CD4-positive, alpha-beta T cell (primary cell): ENCODE measurements at regions not wholly inside any gene's neighbourhood (a gene's known extent, or its start where the extent isn't known, plus 50 kb on each side); places are given as distances from the start of the nearest gene placed in this dataset.

Experiments
- ATAC-seq: fragments of 200-7000 bp; cut with Tn5 transposase; one replicate; pipeline ENCODE4 v1.10.0; 2022; ENCODE audit warnings: mild to moderate bottlenecking; ENCODE audit not compliant: poor library complexity
- CTCF ChIA-PET: fragments of 350-600 bp; sonication (Branson Sonifier 250); formaldehyde crosslinking; loops from one replicate; lab custom pipeline; 2021; ENCODE audit warnings: antibody characterized with exemption, inconsistent platforms; lab: Charles Lee
- POLR2A ChIA-PET: fragments of 350-600 bp; sonication (Branson Sonifier 250); formaldehyde crosslinking; loops from one replicate; lab custom pipeline; 2021; ENCODE audit warnings: antibody characterized with exemption, inconsistent platforms; lab: Charles Lee
- DNase-seq, 14 experiments: peaks; one replicate each; pipeline ENCODE4 v3.0.0-alpha.2; 2013 to 2020; ENCODE audit warnings: mixed read lengths in 2 of 14
- H3K27ac ChIP-seq, 2 donors: one replicate each; pipeline versions ENCODE4 v1.5.1 to v1.7.0; 2013; ENCODE audit warnings: low read length in 2 of 2, low read depth in 1 of 2, mild to moderate bottlenecking in 1 of 2
- H3K27me3 ChIP-seq, 2 experiments: 1 replicate in 1 of 2; 2 replicates in 1 of 2; pipeline versions ENCODE4 v1.6.1 to v1.7.0; 2013; ENCODE audit warnings: low read length in 2 of 2, control low read depth in 1 of 2, mild to moderate bottlenecking in 1 of 2, moderate library complexity in 1 of 2; ENCODE audit not compliant: insufficient read depth in 2 of 2, control insufficient read depth in 1 of 2
- H3K36me3 ChIP-seq: one replicate; pipeline ENCODE4 v1.6.1; 2013; ENCODE audit warnings: low read length, control low read depth; ENCODE audit not compliant: insufficient read depth
- H3K4me1 ChIP-seq: one replicate; pipeline ENCODE4 v1.6.1; 2013; ENCODE audit warnings: low read length, control low read depth; ENCODE audit not compliant: insufficient read depth
- H3K4me3 ChIP-seq: one replicate; pipeline ENCODE4 v1.5.1; 2013; ENCODE audit warnings: mild to moderate bottlenecking, low read length, moderate library complexity
- H3K9me3 ChIP-seq, 2 experiments: 1 replicate in 1 of 2; 2 replicates in 1 of 2; pipeline versions ENCODE4 v1.6.1 to v1.7.0; 2013; ENCODE audit warnings: low read length in 2 of 2, mild to moderate bottlenecking in 2 of 2, control low read depth in 1 of 2, moderate library complexity in 1 of 2; ENCODE audit not compliant: control insufficient read depth in 1 of 2, insufficient read depth in 1 of 2
- H3K27ac Mint-ChIP-seq: one replicate; pipeline ENCODE4 v1.8.0; 2020; ENCODE audit warnings: mixed read lengths
- H3K27me3 Mint-ChIP-seq: one replicate; pipeline ENCODE4 v1.8.0; 2021; ENCODE audit warnings: mixed read lengths
- H3K36me3 Mint-ChIP-seq: one replicate; pipeline ENCODE4 v1.8.0; 2021; ENCODE audit warnings: low read depth, mixed read lengths
- H3K4me1 Mint-ChIP-seq: one replicate; pipeline ENCODE4 v1.8.0; 2021; ENCODE audit warnings: low read depth, mixed read lengths
- H3K4me3 Mint-ChIP-seq: one replicate; pipeline ENCODE4 v1.8.0; 2020; ENCODE audit warnings: mild to moderate bottlenecking, mixed read lengths
- H3K9me3 Mint-ChIP-seq: one replicate; pipeline ENCODE4 v1.8.0; 2020; ENCODE audit warnings: mixed read lengths
- CTCF ChIP-seq: fragments of 200-600 bp; IDR thresholded peaks from one replicate; pipeline ENCODE4 v1.8.0; 2022; ENCODE audit warnings: antibody characterized with exemption, mild to moderate bottlenecking
- intact Hi-C, 2 experiments: fragments of 100-400 bp; cut with DNase I in 1 of 2; cut with micrococcal nuclease in 1 of 2; formaldehyde crosslinking; loops; one replicate each; pipeline versions ENCODE4 v1.15.1 to v1.9.0; 2023 to 2025; cut with DNase I, micrococcal nuclease

- peaks cover 6% of the 10 kb centered on the region for H3K27me3 Mint-ChIP-seq
- TF ChIP-seq CTCF, result no peak
- H3K36me3 Mint-ChIP-seq, result no peaks in the 10 kb centered on the region
- Histone ChIP-seq H3K27ac (no peak overlapping the region), H3K9me3 (peaks cover 4% of the 10 kb centered on the region in 2 experiments), H3K4me1 (no peaks in the 10 kb centered on the region), H3K36me3 (no peaks in the 10 kb centered on the region), H3K27me3 (no peaks in the 10 kb centered on the region), H3K4me3 (no peak overlapping the region)
- no peak for ATAC-seq
- CTCF ChIA-PET, result no interaction called here
- no peak for DNase-seq
- H3K4me3 Mint-ChIP-seq, result no peak overlapping the region
- no peaks in the 10 kb centered on the region for H3K4me1 Mint-ChIP-seq
- H3K9me3 Mint-ChIP-seq, result peaks cover 7% of the 10 kb centered on the region
- POLR2A ChIA-PET, result no interaction called here
- intact Hi-C loops, result no loop called here
- no peak overlapping the region for H3K27ac Mint-ChIP-seq
Observed at GRCh38 chr5:174358276-174358675, 312.8 kb downstream of the NSG2 start.

GRCh38 chr5:174359071-174359470, 313.6 kb downstream of the NSG2 start:
- H3K9me3 Mint-ChIP-seq, result peaks cover 7% of the 10 kb centered on the region
- ChIA-PET CTCF (no interaction called here), POLR2A (no interaction called here)
- ATAC-seq, result no peak
- H3K27ac Mint-ChIP-seq, result no peak overlapping the region
- Histone ChIP-seq H3K36me3 (no peaks in the 10 kb centered on the region), H3K4me3 (no peak overlapping the region), H3K4me1 (no peaks in the 10 kb centered on the region), H3K9me3 (peaks cover 4% of the 10 kb centered on the region in 2 experiments), H3K27me3 (no peaks in the 10 kb centered on the region), H3K27ac (no peak overlapping the region)
- no peaks in the 10 kb centered on the region for H3K4me1 Mint-ChIP-seq
- H3K36me3 Mint-ChIP-seq, result no peaks in the 10 kb centered on the region
- intact Hi-C loops, result no loop called here
- H3K27me3 Mint-ChIP-seq, result peaks cover 6% of the 10 kb centered on the region
- TF ChIP-seq CTCF, result no peak
- no peak for DNase-seq
- no peak overlapping the region for H3K4me3 Mint-ChIP-seq

GRCh38 chr5:174362514-174362913, 317.0 kb downstream of the NSG2 start:
- H3K4me3 Mint-ChIP-seq, result no peak overlapping the region
- peaks cover 7% of the 10 kb centered on the region for H3K9me3 Mint-ChIP-seq
- Histone ChIP-seq H3K4me3 (no peak overlapping the region), H3K27me3 (peaks cover 0 to 1% of the 10 kb centered on the region in 2 experiments), H3K9me3 (peaks cover 4% of the 10 kb centered on the region in 2 experiments), H3K36me3 (no peaks in the 10 kb centered on the region), H3K4me1 (no peaks in the 10 kb centered on the region), H3K27ac (no peak overlapping the region)
- ChIA-PET POLR2A (no interaction called here), CTCF (no interaction called here)
- no peak for TF ChIP-seq CTCF
- no peaks in the 10 kb centered on the region for H3K36me3 Mint-ChIP-seq
- H3K27ac Mint-ChIP-seq, result no peak overlapping the region
- ATAC-seq, result no peak
- DNase-seq, result no peak
- H3K4me1 Mint-ChIP-seq, result no peaks in the 10 kb centered on the region
- intact Hi-C loops, result no loop called here
- H3K27me3 Mint-ChIP-seq, result peaks cover 4% of the 10 kb centered on the region
